HL-60 (cell line): ENCODE measurements at regions not wholly inside any gene's neighbourhood (a gene's known extent, or its start where the extent isn't known, plus 50 kb on each side); places are given as distances from the start of the nearest gene placed in this dataset.

ENCODE experiments used
- DNase-seq, 2 experiments: peaks; one replicate each; pipeline ENCODE4 v3.0.0-alpha.2; 2010 to 2020; ENCODE audit warnings: low read depth in 1 of 2, low spot score in 1 of 2
- H3K27ac ChIP-seq: fragments of 250-450 bp; sonication (Bioruptor Pico); replicated peaks from 2 replicates; pipeline ENCODE4 v1.5.1; 2020; ENCODE audit warnings: mild to moderate bottlenecking, moderate library complexity
- H3K27me3 ChIP-seq: fragments of 250-450 bp; sonication (Bioruptor Pico); 2 replicates; pipeline ENCODE4 v1.5.1; 2021; ENCODE audit warnings: mild to moderate bottlenecking, moderate library complexity; ENCODE audit not compliant: insufficient read depth, poor library complexity, severe bottlenecking
- H3K4me3 ChIP-seq: replicated peaks from 2 replicates; pipeline ENCODE4 v1.5.1; 2011; ENCODE audit warnings: mild to moderate bottlenecking, control low read depth, low read length; ENCODE audit not compliant: insufficient read depth
- CTCF ChIP-seq: IDR thresholded peaks from one replicate; pipeline ENCODE4 v1.5.1; 2011; ENCODE audit warnings: low read length, control low read depth, inconsistent platforms; ENCODE audit not compliant: insufficient read depth
- GABPA ChIP-seq: IDR thresholded peaks from 2 replicates; pipeline ENCODE4 v1.6.1; 2012; ENCODE audit warnings: low read depth
- POLR2AphosphoS5 ChIP-seq: IDR thresholded peaks from 2 replicates; pipeline ENCODE4 v1.6.1; 2012; ENCODE audit warnings: low read depth
- REST ChIP-seq: IDR thresholded peaks from 2 replicates; pipeline ENCODE4 v1.6.1; 2012; ENCODE audit warnings: low read depth; ENCODE audit not compliant: insufficient replicate concordance
- SPI1 ChIP-seq: IDR thresholded peaks from 2 replicates; pipeline ENCODE4 v1.6.1; 2012; ENCODE audit warnings: low read depth, mild to moderate bottlenecking, borderline replicate concordance

GRCh38 chr6:144731229-144731628, 446.1 kb downstream of the UTRN start:
- H3K4me3 ChIP-seq, result no peak overlapping the region
- no peak for TF ChIP-seq GABPA
- no peak for TF ChIP-seq REST
- no peak for TF ChIP-seq SPI1
- no peak for TF ChIP-seq POLR2AphosphoS5
- TF ChIP-seq CTCF, result no peak
- DNase-seq, result no peak

GRCh38 chr6:144736763-144737162, 451.6 kb downstream of the UTRN start:
- DNase-seq, result no peak
- Histone ChIP-seq H3K27me3 (no peaks in the 10 kb centered on the region), H3K4me3 (no peak overlapping the region), H3K27ac (no peak overlapping the region)
- TF ChIP-seq POLR2AphosphoS5, result no peak
- TF ChIP-seq GABPA, result no peak
- TF ChIP-seq SPI1, result no peak
- no peak for TF ChIP-seq REST
- TF ChIP-seq CTCF, result no peak

More at GRCh38 chr6:144731229-144731628, 446.1 kb downstream of the UTRN start:
- no peaks in the 10 kb centered on the region for H3K27me3 ChIP-seq
- no peak overlapping the region for H3K27ac ChIP-seq

GRCh38 chr6:144737998-144738397, 452.9 kb downstream of the UTRN start:
- Histone ChIP-seq H3K4me3 (no peak overlapping the region), H3K27ac (no peak overlapping the region), H3K27me3 (no peaks in the 10 kb centered on the region)
- DNase-seq, result no peak
- TF ChIP-seq REST, result no peak
- no peak for TF ChIP-seq GABPA
- TF ChIP-seq POLR2AphosphoS5, result no peak
- no peak for TF ChIP-seq SPI1
- no peak for TF ChIP-seq CTCF
